Liver (tissue), 3 donors: ENCODE measurements at regions not wholly inside any gene's neighbourhood (a gene's known extent, or its start where the extent isn't known, plus 50 kb on each side); places are given as distances from the start of the nearest gene placed in this dataset.
"Not testable (repeated sequence)": the region's sequence is repeated elsewhere in the genome, so short reads cannot be mapped to it uniquely, and the experiment has no call there.

ENCODE experiments used
- CTCF ChIP-seq: fragments of 150-350 bp; IDR thresholded peaks from 2 replicates; pipeline ENCODE4 v1.5.1; 2017; ENCODE audit warnings: improper control_type of control experiment, low read depth, low read length; ENCODE audit not compliant: missing input control
- GABPA ChIP-seq, 2 donors: IDR thresholded peaks in 1 of 2; conservative IDR thresholded peaks in 1 of 2; 2 replicates each; pipeline ENCODE4 v1.6.1; 2016; ENCODE audit warnings: antibody characterized with exemption in 2 of 2, mild to moderate bottlenecking in 1 of 2, moderate library complexity in 1 of 2
- JUND ChIP-seq, 2 donors: IDR thresholded peaks; 2 replicates each; pipeline ENCODE4 v1.6.1; 2016; ENCODE audit warnings: antibody characterized with exemption in 2 of 2
- MAX ChIP-seq: IDR thresholded peaks from 2 replicates; pipeline ENCODE4 v1.6.1; 2016; ENCODE audit warnings: antibody characterized with exemption
- RAD21 ChIP-seq, 2 donors: IDR thresholded peaks; 2 replicates each; pipeline ENCODE4 v1.6.1; 2016; ENCODE audit warnings: antibody characterized with exemption in 2 of 2, mild to moderate bottlenecking in 2 of 2
- REST ChIP-seq: IDR thresholded peaks from 2 replicates; pipeline ENCODE4 v1.6.1; 2016; ENCODE audit warnings: antibody characterized with exemption, mild to moderate bottlenecking
- RXRA ChIP-seq, 2 donors: IDR thresholded peaks; 2 replicates each; pipeline ENCODE4 v1.6.1; 2017 to 2018; ENCODE audit warnings: antibody characterized with exemption in 2 of 2, mild to moderate bottlenecking in 1 of 2
- SP1 ChIP-seq: IDR thresholded peaks from 2 replicates; pipeline ENCODE4 v1.6.1; 2018; ENCODE audit warnings: antibody characterized with exemption, mild to moderate bottlenecking
- TAF1 ChIP-seq: conservative IDR thresholded peaks from 2 replicates; pipeline ENCODE4 v1.6.1; 2016; ENCODE audit warnings: antibody characterized with exemption, mild to moderate bottlenecking
- donor health status: healthy.
- donor health status: healthy.

- not testable (repeated sequence) for TF ChIP-seq REST; CTCF; RXRA (IDR thresholded peaks at IDR 0.05); MAX; JUND (IDR thresholded peaks at IDR 0.05); TAF1; RAD21 (IDR thresholded peaks at IDR 0.05); GABPA (IDR thresholded peaks at IDR 0.05 in 1 of 2, conservative IDR thresholded peaks at IDR 0.05 in 1 of 2); SP1
Measured at GRCh38 chr9:25288195-25288594, 390.0 kb downstream of the TUSC1 start.
